Stimulated activated CD8-positive, alpha-beta memory T cell treated with anti-CD3 and anti-CD28 coated beads, Interleukin-7, amount 100 ng/mL, for 48 hours (primary cell): ENCODE measurements at regions not wholly inside any gene's neighbourhood (a gene's known extent, or its start where the extent isn't known, plus 50 kb on each side); places are given as distances from the start of the nearest gene placed in this dataset.

ENCODE experiments used
- DNase-seq, 2 donors: peaks; one replicate each; pipeline ENCODE4 v3.0.0-alpha.2; 2020; ENCODE audit warnings: low read depth in 1 of 2; ENCODE audit errors: extremely low read depth in 1 of 2

DNA sequence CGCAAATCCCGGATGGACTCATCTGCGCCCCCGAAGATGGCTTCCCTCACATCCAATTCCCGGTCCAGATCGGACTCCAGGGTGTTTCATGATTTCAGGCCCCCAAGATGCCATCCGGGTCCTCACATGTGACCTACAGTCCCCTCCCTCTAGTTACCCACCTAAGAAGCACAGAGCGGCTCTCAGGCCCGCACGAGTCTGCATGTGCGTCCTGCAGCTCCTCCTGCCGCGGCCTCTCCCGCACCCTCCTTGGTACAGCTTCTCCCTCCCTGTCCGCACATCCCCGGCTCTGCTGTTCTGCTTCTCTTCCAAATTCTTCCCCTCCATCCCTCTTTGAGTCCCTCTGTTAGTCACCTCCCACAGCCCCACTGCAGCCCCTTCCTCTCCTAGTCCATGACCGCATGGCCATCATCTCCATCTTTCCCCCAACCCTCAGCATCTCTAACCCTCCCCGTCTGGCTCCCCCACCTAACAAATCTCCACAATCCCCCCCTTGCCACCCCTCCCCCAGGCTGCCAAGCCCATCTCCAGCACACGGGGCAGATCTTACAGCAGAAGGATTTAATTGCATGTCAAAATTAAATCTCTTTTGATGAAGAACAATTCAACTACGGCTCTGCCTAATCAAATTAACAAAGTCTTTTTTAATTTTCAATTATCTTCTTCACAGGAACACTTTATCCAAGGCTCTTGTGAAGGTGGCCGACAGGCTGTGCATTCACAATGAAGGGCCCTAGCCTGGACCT is 231.0 kb downstream of the RBFOX3 start:
- no peak for DNase-seq

DNA sequence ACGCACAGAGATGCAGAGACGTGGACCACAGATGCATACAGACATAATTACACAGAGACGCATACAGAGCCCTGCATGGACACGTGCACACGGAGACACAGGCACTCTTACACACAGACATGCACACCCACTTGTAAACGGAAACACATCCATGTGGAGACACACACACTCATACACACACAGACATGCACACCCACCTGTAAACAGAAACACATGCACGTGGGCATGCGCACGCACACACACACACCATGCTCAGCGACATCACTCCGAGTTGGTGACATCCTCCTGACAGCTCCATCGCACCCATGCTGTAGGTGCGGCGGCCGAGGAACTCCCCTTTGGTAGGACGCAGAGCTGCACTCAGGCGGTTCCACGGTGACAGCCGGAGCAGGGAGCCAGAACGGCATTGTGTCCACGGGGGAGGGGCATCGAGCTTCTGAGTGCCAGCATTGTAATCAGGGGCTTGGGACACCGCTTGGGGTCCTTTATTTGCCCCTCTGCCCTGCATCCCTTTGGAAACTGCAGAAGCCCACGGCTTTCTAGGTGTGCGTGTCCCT is 233.5 kb downstream of the RBFOX3 start:
- DNase-seq: no peak

DNA sequence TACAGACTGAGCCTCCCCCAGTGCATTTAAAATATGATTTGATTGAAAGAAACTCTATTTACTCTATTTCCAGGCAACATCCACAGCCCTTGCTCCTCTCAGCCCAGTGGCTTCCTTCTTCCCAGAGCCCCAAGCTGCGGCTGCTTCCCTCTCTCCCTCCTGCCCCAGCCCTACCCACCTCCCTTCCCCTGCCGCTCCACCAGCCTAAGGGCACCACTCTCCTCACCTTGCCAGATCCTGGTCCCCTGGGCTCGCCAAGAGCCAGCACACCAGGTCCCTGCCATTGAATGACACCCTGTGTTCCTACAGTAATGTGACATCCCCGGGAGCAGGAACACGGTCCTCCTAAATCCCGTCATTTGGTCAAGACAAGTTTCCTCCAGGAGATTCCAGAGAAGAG is 236.0 kb downstream of the RBFOX3 start:
- DNase-seq: no peak

DNA sequence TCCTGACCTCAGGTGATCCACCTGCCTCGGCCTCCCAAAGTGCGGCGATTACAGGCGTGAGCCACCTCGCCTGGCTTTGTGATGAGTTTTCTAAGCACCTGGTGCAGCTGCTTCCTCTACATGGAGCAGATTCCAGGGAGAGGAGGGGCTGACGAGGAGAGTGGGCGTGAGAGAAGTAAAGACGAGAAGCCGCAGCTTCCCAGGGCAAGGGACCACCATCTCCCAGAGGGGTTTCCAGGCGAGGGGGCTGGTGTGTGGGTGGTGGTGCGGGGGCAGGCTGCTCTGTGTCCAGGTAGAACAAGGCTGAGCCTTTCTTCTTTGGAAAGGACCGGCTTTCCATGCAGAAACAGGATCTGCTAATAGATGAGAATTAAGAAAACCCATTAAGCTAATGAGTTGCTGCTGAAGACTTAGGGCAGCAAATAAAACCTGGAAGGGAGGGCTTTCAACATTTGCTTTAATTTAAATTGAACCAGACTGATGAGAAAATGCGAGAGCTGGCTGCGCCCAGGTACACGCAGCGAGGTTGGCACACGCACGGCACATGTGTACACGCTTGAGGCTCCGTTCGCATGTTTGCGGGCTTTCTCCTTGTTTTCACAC is 236.7 kb downstream of the RBFOX3 start:
- no peak for DNase-seq

DNA sequence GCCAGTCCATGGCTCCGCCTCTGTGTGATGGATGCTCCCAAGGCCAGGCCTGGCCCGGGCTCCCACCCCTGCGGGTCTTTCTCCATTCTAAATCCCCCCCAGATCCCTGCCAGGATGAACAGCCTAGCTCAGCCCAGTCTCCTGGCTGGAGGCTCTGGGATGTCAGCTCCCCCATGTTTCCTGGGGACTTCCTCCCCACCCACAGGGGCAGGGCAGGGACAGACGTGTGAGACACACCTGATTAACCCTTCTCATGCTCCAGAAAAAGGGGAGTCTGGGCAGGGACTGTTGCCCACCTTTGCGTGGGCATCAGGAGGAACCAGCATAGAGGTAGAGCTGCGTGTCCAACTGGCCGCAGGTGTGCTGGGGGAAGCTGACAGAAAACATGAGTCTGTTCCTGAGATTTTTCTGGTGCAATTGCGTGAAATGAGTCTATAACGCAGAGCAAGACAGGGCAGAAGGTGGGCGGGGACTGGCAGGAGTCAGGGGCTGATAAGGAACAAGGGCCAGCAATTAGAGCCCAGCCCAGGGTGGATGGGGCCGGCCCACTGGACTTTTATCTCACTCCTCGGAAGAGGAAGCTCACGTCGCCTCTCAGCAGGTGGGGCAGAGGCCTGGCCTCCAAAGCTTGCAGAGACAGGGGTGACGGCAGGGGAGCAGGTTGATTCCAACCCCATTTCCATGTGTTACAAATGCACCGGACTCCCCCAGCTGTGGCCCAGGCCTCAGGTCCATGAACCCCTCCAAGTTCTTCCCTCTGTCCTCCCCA is 238.2 kb downstream of the RBFOX3 start:
- DNase-seq: no peak

DNA sequence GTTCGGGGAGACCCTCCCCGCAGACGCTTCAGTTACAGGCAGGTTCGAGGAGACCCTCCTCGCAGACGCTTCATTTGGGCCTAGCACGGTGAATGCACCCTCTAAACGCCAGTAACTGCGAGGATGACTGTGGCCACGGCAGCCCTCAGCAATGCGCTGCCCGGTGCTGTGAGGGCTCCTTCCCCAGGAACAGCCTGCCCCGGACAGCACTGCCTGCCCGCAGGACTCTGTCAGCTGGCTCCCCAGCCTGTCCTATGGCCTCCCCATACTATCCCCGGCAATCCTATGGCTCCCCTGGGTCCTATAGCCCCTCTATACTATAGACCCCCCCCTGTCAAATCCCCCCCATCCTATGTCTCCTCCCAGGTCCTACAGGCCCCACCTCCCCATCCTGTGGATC is 238.9 kb downstream of the RBFOX3 start:
- DNase-seq: no peak

DNA sequence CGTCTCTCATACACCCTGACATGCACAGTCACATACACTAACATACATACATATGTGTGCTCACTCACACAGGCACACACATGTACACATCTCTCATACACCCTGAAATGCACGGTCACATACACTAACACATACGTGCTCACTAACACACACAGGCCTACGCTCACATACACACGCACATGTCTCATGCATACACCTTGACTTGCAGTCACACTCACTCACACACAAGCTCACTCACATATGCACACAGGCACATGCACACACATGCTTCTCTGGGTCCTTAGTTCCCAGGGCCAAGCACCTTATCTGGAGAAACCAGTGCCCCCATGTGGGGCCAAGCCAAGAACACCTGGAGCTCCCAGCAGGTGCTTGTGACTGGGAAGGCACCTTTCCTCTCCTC is 240.3 kb downstream of the RBFOX3 start:
- no peak for DNase-seq

DNA sequence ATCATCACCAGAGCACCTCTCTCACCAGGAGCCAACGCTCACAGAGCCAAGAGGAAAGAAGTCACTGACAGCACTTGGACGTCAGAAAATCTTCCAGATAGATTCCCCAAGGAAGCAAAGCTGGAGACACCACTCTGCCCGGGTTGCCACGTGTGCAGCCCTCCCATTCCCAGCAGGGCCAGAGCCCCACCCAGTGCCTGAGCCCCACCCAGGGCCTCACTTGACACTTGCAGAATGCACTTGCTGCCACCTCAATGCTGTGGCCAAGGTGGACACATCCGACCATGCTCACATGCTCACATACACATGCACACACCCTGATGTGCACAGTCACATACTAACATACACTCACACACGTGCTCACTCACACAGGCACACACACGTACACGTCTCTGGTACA is 240.7 kb downstream of the RBFOX3 start:
- DNase-seq: no peak

DNA sequence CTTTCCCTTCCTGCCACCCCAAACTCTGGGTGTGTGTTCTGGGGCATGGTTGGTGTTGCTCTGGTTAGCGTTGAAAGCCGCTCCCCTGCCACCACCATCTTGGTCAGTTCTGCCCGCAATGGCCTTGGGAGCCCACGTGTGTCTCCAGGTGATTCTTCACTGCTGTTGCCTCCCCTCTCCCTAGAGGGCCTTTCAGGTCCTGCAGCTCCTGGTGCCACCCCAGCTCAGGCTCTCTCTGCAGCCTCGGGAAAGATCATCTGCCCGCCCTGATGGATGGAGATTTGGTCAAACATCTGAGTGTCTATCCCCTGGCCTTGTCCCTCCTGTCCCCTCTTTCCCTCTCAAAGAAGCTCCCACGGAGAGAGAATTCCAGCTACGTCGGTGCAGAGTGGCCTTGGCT is 241.3 kb downstream of the RBFOX3 start:
- DNase-seq: no peak

DNA sequence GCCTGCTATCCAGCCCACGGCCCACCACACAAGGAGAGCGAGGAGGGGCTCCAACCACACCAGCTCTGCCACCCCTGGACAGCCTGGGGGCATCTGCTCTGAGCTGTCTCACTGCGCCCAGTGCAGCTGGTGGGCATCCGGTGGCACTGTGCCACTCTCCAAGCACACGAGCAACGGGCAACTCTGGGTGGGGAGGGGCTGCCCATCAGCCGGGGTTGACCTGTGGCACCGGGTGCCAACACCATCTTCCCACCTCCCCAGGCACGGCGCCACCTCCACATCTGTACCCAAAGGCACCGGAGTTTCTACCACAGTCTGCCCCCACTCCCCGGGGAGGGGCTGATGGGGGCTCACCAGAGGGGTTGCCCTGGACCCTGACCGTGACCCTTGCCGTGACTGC is 241.8 kb downstream of the RBFOX3 start:
- no peak for DNase-seq

DNA sequence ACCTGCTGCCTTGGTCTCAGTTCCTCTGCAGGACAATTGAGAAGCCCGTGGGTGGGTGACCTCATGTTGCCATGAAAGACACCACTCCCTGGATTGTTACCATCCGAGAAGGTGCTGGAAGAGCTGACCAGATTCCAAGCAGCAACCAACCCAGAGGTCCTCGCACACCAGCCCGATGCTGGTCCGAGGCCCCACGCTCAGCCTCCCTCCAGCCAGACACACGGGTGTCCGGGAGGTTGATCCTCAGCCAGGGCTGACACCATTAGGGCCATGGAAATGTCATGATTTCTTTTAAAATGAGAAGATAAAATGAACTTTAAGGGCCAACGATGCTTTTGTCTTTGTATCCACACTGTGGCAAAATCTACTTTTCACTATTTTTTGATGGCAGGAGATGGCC is 242.3 kb downstream of the RBFOX3 start:
- DNase-seq: no peak

DNA sequence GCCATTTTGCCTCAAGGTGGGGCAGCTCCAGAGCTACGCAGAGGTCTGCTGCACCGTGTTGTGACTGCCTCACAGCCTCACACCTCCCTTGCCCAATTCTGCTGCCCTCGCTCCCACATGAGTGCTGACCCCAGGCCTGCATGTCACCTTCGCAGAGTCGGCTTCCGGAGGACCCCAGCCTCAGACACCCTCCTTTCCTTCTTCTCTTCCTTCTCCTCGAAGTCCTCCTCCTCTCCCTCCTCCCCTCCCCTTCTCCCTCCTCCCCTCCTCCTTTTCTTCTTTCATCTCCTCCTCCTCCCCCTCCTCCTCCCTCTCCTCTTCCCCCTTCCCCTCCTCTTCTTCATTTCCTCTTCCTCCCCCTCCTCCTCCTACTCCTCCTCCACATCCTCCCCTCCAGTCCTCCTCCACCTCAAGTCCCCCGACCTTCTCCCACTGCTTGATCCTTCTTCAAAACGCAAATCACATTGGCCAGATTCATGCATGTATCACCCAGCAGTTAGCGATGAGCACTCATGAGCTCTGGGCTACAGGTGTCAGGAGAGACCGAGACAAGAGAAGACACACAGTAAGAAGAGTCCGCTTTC is 243.8 kb downstream of the RBFOX3 start:
- DNase-seq: no peak

DNA sequence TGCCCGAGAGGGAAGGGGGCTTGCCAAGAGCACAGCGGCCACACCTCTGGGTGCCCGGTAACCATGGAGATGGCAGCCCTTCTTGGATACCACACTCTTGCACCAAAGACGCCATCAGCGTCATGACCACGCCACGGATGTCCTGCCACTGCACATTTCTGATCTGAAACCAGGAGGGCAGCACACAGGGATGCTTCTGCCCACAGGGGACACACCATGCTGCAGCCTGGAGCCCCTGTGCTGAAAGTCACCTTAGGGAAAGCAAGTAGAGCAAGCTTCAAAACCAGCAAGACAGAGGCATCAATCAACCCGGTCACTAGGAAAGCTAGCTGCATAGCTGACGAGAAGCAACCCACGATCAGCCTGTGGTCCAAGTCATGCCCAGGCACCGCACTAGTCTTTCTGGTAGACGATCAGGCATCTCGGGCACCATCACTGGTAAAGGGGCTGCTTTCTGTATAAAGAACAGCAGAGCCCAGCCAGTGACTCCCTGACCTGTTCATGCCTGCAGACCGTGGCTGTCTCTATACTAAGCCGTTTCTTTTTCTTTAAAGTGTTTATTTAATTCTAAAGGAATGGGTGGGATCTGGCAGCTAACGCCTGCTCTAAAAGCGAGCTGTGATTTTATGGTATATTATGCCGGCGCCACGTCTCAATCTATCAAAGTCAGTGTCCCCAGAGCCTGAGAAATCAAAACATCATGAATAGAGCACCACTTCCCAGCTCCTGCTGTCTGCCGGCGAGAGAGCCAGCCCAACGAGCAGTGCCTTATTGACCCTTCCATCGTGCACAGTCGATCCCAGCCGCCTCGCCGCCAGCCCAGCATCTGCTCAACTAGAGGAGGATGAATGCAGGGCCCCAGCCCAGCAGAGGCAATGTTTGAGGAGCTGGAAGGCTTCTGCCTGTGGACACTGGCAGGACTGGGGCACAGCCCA is 244.7 kb downstream of the RBFOX3 start:
- DNase-seq: no peak

DNA sequence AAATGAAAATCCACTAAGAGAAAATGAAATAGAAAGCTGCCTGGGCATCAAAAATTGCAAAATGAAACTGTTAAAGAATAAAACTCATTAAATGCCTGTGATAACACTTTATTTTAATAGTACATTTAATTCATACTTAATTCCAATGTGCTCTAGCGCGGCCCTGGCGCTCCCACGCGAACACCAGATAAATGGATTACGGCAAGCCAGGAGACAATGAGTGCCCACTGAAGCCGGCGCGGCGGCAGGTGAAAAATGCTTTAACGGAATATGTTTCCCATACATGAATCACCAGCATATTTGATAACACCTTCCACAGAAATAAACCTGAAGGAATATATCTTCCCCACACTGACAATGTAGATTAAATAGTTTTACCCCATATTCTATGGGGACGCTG is 245.5 kb downstream of the RBFOX3 start:
- DNase-seq: no peak

DNA sequence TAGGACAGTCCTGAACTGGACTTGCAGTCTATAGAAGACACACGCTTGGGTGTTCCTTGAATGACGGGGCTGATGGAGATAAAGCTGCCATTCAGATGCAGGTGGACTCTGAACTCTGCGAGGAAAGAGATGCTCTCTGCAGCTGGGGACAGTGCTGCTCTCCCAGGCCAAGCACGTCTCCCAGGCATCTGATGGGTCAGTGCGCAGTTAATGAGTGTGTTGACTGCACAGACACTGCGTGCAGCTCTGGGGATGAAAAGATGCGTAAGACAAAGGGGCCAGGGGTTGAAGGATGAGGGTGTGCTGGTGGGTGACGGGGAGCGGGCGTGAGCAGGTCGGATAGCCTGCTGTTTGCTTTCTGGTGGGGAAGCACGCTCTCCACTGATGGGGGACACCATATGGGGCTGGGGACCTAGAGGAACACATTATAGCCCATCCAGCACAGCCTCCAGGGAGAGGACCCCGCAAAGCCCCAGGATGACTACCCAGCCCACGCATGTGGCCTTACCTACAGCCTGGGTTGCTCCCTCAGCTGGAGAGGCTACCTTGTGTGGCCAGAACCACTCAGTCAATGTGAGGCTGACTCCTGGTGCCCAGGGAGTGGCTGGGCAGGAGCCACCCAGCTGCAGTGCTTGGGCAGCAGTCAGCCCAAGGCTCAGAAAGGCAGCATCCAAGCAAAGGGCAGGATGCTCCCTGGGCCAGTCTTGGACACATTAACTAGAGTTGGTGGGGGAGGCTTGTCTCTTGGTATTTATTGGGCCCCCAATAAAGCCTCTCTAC is 246.3 kb downstream of the RBFOX3 start:
- no peak for DNase-seq

DNA sequence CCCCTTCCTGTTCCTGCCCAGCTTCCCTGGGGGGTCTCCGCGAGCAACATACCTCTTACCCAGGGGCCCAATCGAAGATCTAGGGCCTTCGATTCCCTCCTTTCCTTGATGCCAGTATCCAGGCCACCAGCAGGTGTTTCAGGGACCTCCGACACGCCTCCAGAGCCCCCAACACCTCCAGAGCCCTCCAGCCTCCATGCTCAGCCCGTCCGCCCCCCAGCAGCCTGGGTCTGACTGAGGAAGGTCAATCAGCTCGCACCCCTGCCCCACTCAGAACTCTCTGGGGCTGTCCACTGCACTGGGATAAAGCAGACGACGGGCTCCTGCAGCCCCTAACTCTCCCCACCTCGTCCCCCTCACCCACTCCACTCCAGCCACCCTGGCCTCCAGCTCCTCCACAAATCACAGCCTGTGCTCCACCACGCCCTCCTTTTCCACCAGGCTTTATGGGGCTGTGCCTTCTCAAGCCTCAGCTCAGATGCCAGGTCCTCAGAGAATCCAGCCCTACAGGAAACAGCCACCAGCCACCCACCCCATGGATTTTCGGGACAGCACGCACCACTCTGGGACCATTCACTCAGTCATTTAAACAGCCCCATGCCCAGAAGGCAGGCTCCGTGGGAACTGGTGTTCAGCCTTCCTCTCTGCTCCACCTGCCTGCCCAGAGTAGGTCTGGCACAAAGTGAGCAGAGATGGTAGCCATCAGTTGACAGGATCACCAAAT is 247.1 kb downstream of the RBFOX3 start:
- no peak for DNase-seq

DNA sequence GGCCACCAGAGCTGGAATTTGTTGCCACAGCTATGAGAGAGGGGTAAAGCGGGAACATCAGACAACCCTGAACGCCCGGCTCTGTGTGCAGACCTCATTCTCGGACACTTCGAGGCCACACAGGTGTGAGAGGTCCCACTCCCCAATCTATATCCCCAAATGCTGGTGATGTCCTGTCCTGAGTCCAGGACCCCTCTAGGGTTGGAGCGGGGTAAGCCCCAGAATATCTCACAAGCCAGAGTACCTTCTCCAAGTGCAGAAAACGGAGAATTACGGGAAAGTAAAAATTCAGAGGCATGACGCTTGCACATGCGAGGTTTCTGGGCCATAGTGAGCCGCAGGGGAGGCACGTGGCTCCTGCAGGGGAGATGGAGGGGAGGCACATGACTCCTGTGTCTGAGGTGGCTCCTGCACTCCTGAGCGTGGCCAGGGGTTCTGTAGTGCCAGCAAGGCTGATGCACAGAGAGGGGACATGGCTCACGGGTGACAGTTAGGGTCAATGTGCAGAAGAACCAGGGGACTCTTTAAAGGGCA is 248.0 kb downstream of the RBFOX3 start:
- DNase-seq: no peak

DNA sequence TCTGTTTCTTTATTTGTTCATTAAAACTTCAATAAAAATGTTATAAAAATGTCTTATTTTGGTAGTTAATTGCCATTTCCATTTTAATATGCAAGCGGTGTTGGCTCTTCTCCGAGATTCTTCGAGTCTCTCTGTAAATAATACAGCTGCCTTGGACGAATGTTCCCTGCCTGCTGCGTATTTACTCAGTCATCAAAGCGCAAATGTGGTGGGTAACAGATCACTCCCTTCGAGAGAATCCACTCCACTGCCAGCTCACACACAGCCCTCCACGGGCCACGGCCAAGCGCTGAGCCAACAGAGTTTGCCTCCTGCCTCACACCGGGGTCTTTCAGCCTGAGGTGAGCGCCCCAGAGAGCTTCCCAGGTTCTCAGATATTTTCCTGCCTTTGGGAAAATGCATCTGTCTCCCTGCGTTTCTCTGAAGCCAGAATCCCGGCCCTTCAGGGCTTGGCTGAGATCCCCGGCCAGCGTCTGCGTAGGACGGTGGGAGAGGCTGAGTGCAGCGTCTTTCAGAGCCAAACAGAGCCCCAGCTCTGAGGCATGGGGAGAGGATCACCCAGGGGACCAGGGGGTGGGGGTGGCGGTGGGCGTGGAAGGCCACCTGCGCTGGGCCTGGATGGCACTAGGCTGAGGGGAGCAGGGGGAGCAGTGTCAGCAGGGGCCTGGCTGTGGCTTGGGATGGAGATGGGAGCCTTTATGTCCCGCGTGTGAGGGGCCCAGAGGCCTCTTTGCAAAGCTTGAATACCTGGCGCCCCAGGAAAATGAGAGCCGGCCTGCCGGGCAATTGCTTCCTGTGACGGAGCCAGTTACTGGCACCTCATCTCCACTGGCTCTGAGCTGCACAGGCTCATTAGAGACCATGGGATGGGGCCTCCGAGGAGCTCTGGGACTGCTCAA is 248.7 kb downstream of the RBFOX3 start:
- DNase-seq: no peak
